KMS-11 (cell line): ENCODE measurements at regions not wholly inside any gene's neighbourhood (a gene's known extent, or its start where the extent isn't known, plus 50 kb on each side); places are given as distances from the start of the nearest gene placed in this dataset.

Experiments
- H2AFZ ChIP-seq: fragments of 200-600 bp; sonication (generic); 2 replicates; pipeline ENCODE4 v1.6.1; 2016; ENCODE audit warnings: antibody characterized with exemption, mixed run types, low read depth
- H3K27ac ChIP-seq: fragments of 200-600 bp; sonication (generic); 2 replicates; pipeline ENCODE4 v1.6.1; 2016; ENCODE audit warnings: mild to moderate bottlenecking, mixed run types
- H3K27me3 ChIP-seq: fragments of 200-600 bp; sonication (generic); 2 replicates; pipeline ENCODE4 v1.6.1; 2017; ENCODE audit warnings: mild to moderate bottlenecking, low read depth, mixed run types, moderate library complexity; ENCODE audit not compliant: insufficient read depth
- H3K36me3 ChIP-seq: fragments of 200-600 bp; sonication (generic); 2 replicates; pipeline ENCODE4 v1.6.1; 2017; ENCODE audit warnings: mild to moderate bottlenecking, mixed run types; ENCODE audit not compliant: insufficient read depth
- H3K4me1 ChIP-seq: fragments of 200-600 bp; sonication (generic); 2 replicates; pipeline ENCODE4 v1.6.1; 2016; ENCODE audit warnings: mild to moderate bottlenecking, low read depth, mixed run types; ENCODE audit not compliant: poor library complexity, severe bottlenecking
- H3K4me2 ChIP-seq: fragments of 200-600 bp; sonication (generic); 2 replicates; pipeline ENCODE4 v1.7.0; 2016; ENCODE audit warnings: mild to moderate bottlenecking, mixed run types
- H3K4me3 ChIP-seq: fragments of 200-600 bp; sonication (generic); IDR thresholded peaks from 2 replicates; pipeline ENCODE4 v1.6.1; 2017; ENCODE audit warnings: low read depth, low read length, mixed read lengths; ENCODE audit not compliant: insufficient read depth
- H3K79me2 ChIP-seq: fragments of 200-600 bp; sonication (generic); 2 replicates; pipeline ENCODE4 v1.6.1; 2016; ENCODE audit warnings: low read depth, mixed run types; ENCODE audit not compliant: insufficient read depth
- H3K9ac ChIP-seq: fragments of 200-600 bp; sonication (generic); 2 replicates; pipeline ENCODE4 v1.6.1; 2016; ENCODE audit warnings: mild to moderate bottlenecking, mixed run types
- H4K20me1 ChIP-seq: fragments of 200-600 bp; sonication (generic); 2 replicates; pipeline ENCODE4 v1.6.1; 2016; ENCODE audit warnings: mild to moderate bottlenecking, mixed run types; ENCODE audit not compliant: insufficient read depth
- CTCF ChIP-seq: fragments of 200-600 bp; sonication (generic); conservative IDR thresholded peaks from 2 replicates; pipeline ENCODE4 v1.6.1; 2017; ENCODE audit warnings: low read depth, mild to moderate bottlenecking, antibody characterized with exemption, low read length, moderate library complexity, mixed read lengths

GRCh38 chr6:156031516-156031915 lies 575.9 kb upstream of the NOX3 start:
- Histone ChIP-seq H3K27ac (no peak overlapping the region), H2AFZ (no peak overlapping the region), H3K4me2 (no peak overlapping the region), H4K20me1 (no peaks in the 10 kb centered on the region), H3K4me1 (no peaks in the 10 kb centered on the region), H3K36me3 (no peaks in the 10 kb centered on the region), H3K79me2 (no peaks in the 10 kb centered on the region), H3K9ac (no peak overlapping the region), H3K27me3 (no peaks in the 10 kb centered on the region), H3K4me3 (no peak overlapping the region)
- TF ChIP-seq CTCF: no peak

GRCh38 chr6:156030053-156030452 lies 574.4 kb upstream of the NOX3 start:
- no peaks in the 10 kb centered on the region for H3K79me2 ChIP-seq
- no peak overlapping the region for H3K4me3 ChIP-seq
- H4K20me1 ChIP-seq: no peaks in the 10 kb centered on the region
- H3K27ac ChIP-seq: no peak overlapping the region
- no peaks in the 10 kb centered on the region for H3K27me3 ChIP-seq
- H3K36me3 ChIP-seq: no peaks in the 10 kb centered on the region
- H2AFZ ChIP-seq: no peak overlapping the region
- no peak overlapping the region for H3K4me2 ChIP-seq
- no peak for TF ChIP-seq CTCF
- H3K9ac ChIP-seq: no peak overlapping the region
- no peaks in the 10 kb centered on the region for H3K4me1 ChIP-seq

- no peaks in the 10 kb centered on the region for H3K27me3 ChIP-seq
- no peaks in the 10 kb centered on the region for H3K4me1 ChIP-seq
- no peak for TF ChIP-seq CTCF
- no peak overlapping the region for H3K9ac ChIP-seq
- no peak overlapping the region for H3K27ac ChIP-seq
- no peaks in the 10 kb centered on the region for H3K36me3 ChIP-seq
- H4K20me1 ChIP-seq: no peaks in the 10 kb centered on the region
- no peak overlapping the region for H3K4me2 ChIP-seq
- no peak overlapping the region for H3K4me3 ChIP-seq
- no peak overlapping the region for H2AFZ ChIP-seq
- H3K79me2 ChIP-seq: no peaks in the 10 kb centered on the region
Observed at GRCh38 chr6:156029286-156029985, 573.8 kb upstream of the NOX3 start.

GRCh38 chr6:156028335-156029131 lies 572.9 kb upstream of the NOX3 start:
- no peak for TF ChIP-seq CTCF
- no peak overlapping the region for H3K27ac ChIP-seq

More at GRCh38 chr6:156028335-156029131, 572.9 kb upstream of the NOX3 start:
- Histone ChIP-seq H3K36me3 (no peaks in the 10 kb centered on the region), H3K4me1 (no peaks in the 10 kb centered on the region), H3K79me2 (no peaks in the 10 kb centered on the region), H2AFZ (no peak overlapping the region), H3K27me3 (no peaks in the 10 kb centered on the region), H4K20me1 (no peaks in the 10 kb centered on the region), H3K4me2 (no peak overlapping the region), H3K4me3 (no peak overlapping the region), H3K9ac (no peak overlapping the region)
